Stimulated activated memory B cell treated with anti-CD40 and anti-IgM and Interleukin-4, amounts not matched to agents 10 μg/mL and 1 μg/mL and 100 μg/mL, for 72 hours (primary cell): ENCODE measurements at regions not wholly inside any gene's neighbourhood (a gene's known extent, or its start where the extent isn't known, plus 50 kb on each side); places are given as distances from the start of the nearest gene placed in this dataset.

Experiments used
- ATAC-seq: fragments of 150-1000 bp; cut with Tn5 transposase; 2 replicates; pipeline ENCODE4 v1.10.0; 2021
- H3K27ac Mint-ChIP-seq: one replicate; pipeline ENCODE4 v1.8.0; 2022; ENCODE audit warnings: mild to moderate bottlenecking, mixed read lengths
- H3K27me3 Mint-ChIP-seq: one replicate; pipeline ENCODE4 v1.8.0; 2022; ENCODE audit warnings: mixed read lengths
- H3K36me3 Mint-ChIP-seq: one replicate; pipeline ENCODE4 v1.8.0; 2022; ENCODE audit warnings: mixed read lengths
- H3K4me1 Mint-ChIP-seq: one replicate; pipeline ENCODE4 v1.8.0; 2022; ENCODE audit warnings: mixed read lengths
- H3K4me3 Mint-ChIP-seq: one replicate; pipeline ENCODE4 v1.8.0; 2022; ENCODE audit warnings: mild to moderate bottlenecking, moderate library complexity, mixed read lengths
- H3K9me3 Mint-ChIP-seq: one replicate; pipeline ENCODE4 v1.8.0; 2022; ENCODE audit warnings: mixed read lengths

GRCh38 chr4:66640233-66640990, 904.9 kb downstream of the CENPC start:
- H3K36me3 Mint-ChIP-seq, result no peaks in the 10 kb centered on the region
- H3K9me3 Mint-ChIP-seq, result no peaks in the 10 kb centered on the region
- no peaks in the 10 kb centered on the region for H3K27me3 Mint-ChIP-seq
- no peaks in the 10 kb centered on the region for H3K4me1 Mint-ChIP-seq
- no peak overlapping the region for H3K27ac Mint-ChIP-seq
- no peak for ATAC-seq
- H3K4me3 Mint-ChIP-seq, result no peak overlapping the region

GRCh38 chr4:66639361-66639760, 905.9 kb downstream of the CENPC start:
- Mint-ChIP-seq H3K9me3 (no peaks in the 10 kb centered on the region), H3K27ac (no peak overlapping the region), H3K27me3 (no peaks in the 10 kb centered on the region), H3K4me3 (no peak overlapping the region), H3K36me3 (no peaks in the 10 kb centered on the region), H3K4me1 (no peaks in the 10 kb centered on the region)
- no peak for ATAC-seq

GRCh38 chr4:66636349-66636748, 909.0 kb downstream of the CENPC start:
- Mint-ChIP-seq H3K4me3 (no peak overlapping the region), H3K36me3 (no peaks in the 10 kb centered on the region), H3K27me3 (no peaks in the 10 kb centered on the region), H3K9me3 (no peaks in the 10 kb centered on the region), H3K4me1 (no peaks in the 10 kb centered on the region), H3K27ac (no peak overlapping the region)
- no peak for ATAC-seq

GRCh38 chr4:66633477-66633876, 911.8 kb downstream of the CENPC start:
- no peaks in the 10 kb centered on the region for H3K36me3 Mint-ChIP-seq
- no peaks in the 10 kb centered on the region for H3K4me1 Mint-ChIP-seq

GRCh38 chr4:66629927-66630326, 915.4 kb downstream of the CENPC start:
- H3K9me3 Mint-ChIP-seq, result peaks cover 3% of the 10 kb centered on the region
- H3K27me3 Mint-ChIP-seq, result no peaks in the 10 kb centered on the region
- no peaks in the 10 kb centered on the region for H3K4me1 Mint-ChIP-seq
- no peak for ATAC-seq
- no peak overlapping the region for H3K4me3 Mint-ChIP-seq
- H3K36me3 Mint-ChIP-seq, result no peaks in the 10 kb centered on the region
- no peak overlapping the region for H3K27ac Mint-ChIP-seq

More at GRCh38 chr4:66633477-66633876, 911.8 kb downstream of the CENPC start:
- Mint-ChIP-seq H3K9me3 (no peaks in the 10 kb centered on the region), H3K27me3 (no peaks in the 10 kb centered on the region), H3K27ac (no peak overlapping the region), H3K4me3 (no peak overlapping the region)
- no peak for ATAC-seq

- no peak overlapping the region for H3K27ac Mint-ChIP-seq
- no peak for ATAC-seq
- no peak overlapping the region for H3K4me3 Mint-ChIP-seq
- H3K27me3 Mint-ChIP-seq, result no peaks in the 10 kb centered on the region
- no peaks in the 10 kb centered on the region for H3K36me3 Mint-ChIP-seq
- no peaks in the 10 kb centered on the region for H3K4me1 Mint-ChIP-seq
- peaks cover 3% of the 10 kb centered on the region for H3K9me3 Mint-ChIP-seq
These were observed 917.2 kb downstream of the CENPC start for GRCh38 chr4:66628146-66628545.

GRCh38 chr4:66625480-66625879, 919.8 kb downstream of the CENPC start:
- Mint-ChIP-seq H3K4me1 (no peaks in the 10 kb centered on the region), H3K4me3 (no peak overlapping the region), H3K27me3 (no peaks in the 10 kb centered on the region), H3K27ac (no peak overlapping the region), H3K36me3 (no peaks in the 10 kb centered on the region), H3K9me3 (peaks cover 3% of the 10 kb centered on the region)
- no peak for ATAC-seq

- Mint-ChIP-seq H3K9me3 (peaks cover 12% of the 10 kb centered on the region), H3K4me3 (no peak overlapping the region)
These were observed 931.7 kb downstream of the CENPC start for GRCh38 chr4:66613591-66613990.

GRCh38 chr4:66609014-66609413, 936.3 kb downstream of the CENPC start:
- Mint-ChIP-seq H3K36me3 (no peaks in the 10 kb centered on the region), H3K27me3 (no peaks in the 10 kb centered on the region), H3K4me1 (no peaks in the 10 kb centered on the region), H3K9me3 (peaks cover 4% of the 10 kb centered on the region), H3K27ac (no peak overlapping the region), H3K4me3 (no peak overlapping the region)
- ATAC-seq, result no peak

More at GRCh38 chr4:66613591-66613990, 931.7 kb downstream of the CENPC start:
- no peak for ATAC-seq
- H3K36me3 Mint-ChIP-seq, result no peaks in the 10 kb centered on the region
- H3K27me3 Mint-ChIP-seq, result no peaks in the 10 kb centered on the region
- no peak overlapping the region for H3K27ac Mint-ChIP-seq
- H3K4me1 Mint-ChIP-seq, result no peaks in the 10 kb centered on the region

GRCh38 chr4:66606908-66607307, 936.6 kb upstream of the EPHA5 start:
- H3K27ac Mint-ChIP-seq, result no peak overlapping the region
- H3K9me3 Mint-ChIP-seq, result no peaks in the 10 kb centered on the region
- no peaks in the 10 kb centered on the region for H3K36me3 Mint-ChIP-seq
- no peaks in the 10 kb centered on the region for H3K27me3 Mint-ChIP-seq
- H3K4me1 Mint-ChIP-seq, result no peaks in the 10 kb centered on the region
- no peak overlapping the region for H3K4me3 Mint-ChIP-seq
- ATAC-seq, result no peak

- H3K27me3 Mint-ChIP-seq, result no peaks in the 10 kb centered on the region
- no peak for ATAC-seq
- H3K9me3 Mint-ChIP-seq, result no peaks in the 10 kb centered on the region
- no peak overlapping the region for H3K27ac Mint-ChIP-seq
- H3K4me3 Mint-ChIP-seq, result no peak overlapping the region
- H3K4me1 Mint-ChIP-seq, result no peaks in the 10 kb centered on the region
- no peaks in the 10 kb centered on the region for H3K36me3 Mint-ChIP-seq
These were observed 935.9 kb upstream of the EPHA5 start for GRCh38 chr4:66606215-66606614.

- ATAC-seq, result no peak
- no peaks in the 10 kb centered on the region for H3K27me3 Mint-ChIP-seq
These were observed 933.9 kb upstream of the EPHA5 start for GRCh38 chr4:66604192-66604591.

GRCh38 chr4:66602622-66603021, 932.3 kb upstream of the EPHA5 start:
- Mint-ChIP-seq H3K9me3 (peaks cover 6% of the 10 kb centered on the region), H3K4me3 (no peak overlapping the region), H3K36me3 (no peaks in the 10 kb centered on the region), H3K27ac (no peak overlapping the region), H3K4me1 (no peaks in the 10 kb centered on the region), H3K27me3 (no peaks in the 10 kb centered on the region)
- ATAC-seq, result no peak

More at GRCh38 chr4:66604192-66604591, 933.9 kb upstream of the EPHA5 start:
- Mint-ChIP-seq H3K36me3 (no peaks in the 10 kb centered on the region), H3K9me3 (peaks cover 3% of the 10 kb centered on the region), H3K27ac (no peak overlapping the region), H3K4me1 (no peaks in the 10 kb centered on the region), H3K4me3 (no peak overlapping the region)

GRCh38 chr4:66591968-66592367, 921.7 kb upstream of the EPHA5 start:
- no peaks in the 10 kb centered on the region for H3K27me3 Mint-ChIP-seq
- H3K9me3 Mint-ChIP-seq, result no peaks in the 10 kb centered on the region
- no peak for ATAC-seq
- H3K4me1 Mint-ChIP-seq, result no peaks in the 10 kb centered on the region
- H3K4me3 Mint-ChIP-seq, result no peak overlapping the region
- no peaks in the 10 kb centered on the region for H3K36me3 Mint-ChIP-seq
- no peak overlapping the region for H3K27ac Mint-ChIP-seq

- no peak for ATAC-seq
- H3K4me1 Mint-ChIP-seq, result no peaks in the 10 kb centered on the region
- no peak overlapping the region for H3K27ac Mint-ChIP-seq
- H3K4me3 Mint-ChIP-seq, result no peak overlapping the region
- H3K27me3 Mint-ChIP-seq, result no peaks in the 10 kb centered on the region
- H3K36me3 Mint-ChIP-seq, result no peaks in the 10 kb centered on the region
- H3K9me3 Mint-ChIP-seq, result no peaks in the 10 kb centered on the region
These were observed 920.4 kb upstream of the EPHA5 start for GRCh38 chr4:66590488-66591215.

- no peak for ATAC-seq
- H3K36me3 Mint-ChIP-seq, result no peaks in the 10 kb centered on the region
- no peaks in the 10 kb centered on the region for H3K9me3 Mint-ChIP-seq
- H3K27me3 Mint-ChIP-seq, result no peaks in the 10 kb centered on the region
- H3K4me1 Mint-ChIP-seq, result no peaks in the 10 kb centered on the region
- no peak overlapping the region for H3K4me3 Mint-ChIP-seq
- no peak overlapping the region for H3K27ac Mint-ChIP-seq
These were observed 918.9 kb upstream of the EPHA5 start for GRCh38 chr4:66589183-66589582.
